ENCODE measurements at regions not wholly inside any gene's neighbourhood (a gene's known extent, or its start where the extent isn't known, plus 50 kb on each side); places are given as distances from the start of the nearest gene placed in this dataset.

DNA sequence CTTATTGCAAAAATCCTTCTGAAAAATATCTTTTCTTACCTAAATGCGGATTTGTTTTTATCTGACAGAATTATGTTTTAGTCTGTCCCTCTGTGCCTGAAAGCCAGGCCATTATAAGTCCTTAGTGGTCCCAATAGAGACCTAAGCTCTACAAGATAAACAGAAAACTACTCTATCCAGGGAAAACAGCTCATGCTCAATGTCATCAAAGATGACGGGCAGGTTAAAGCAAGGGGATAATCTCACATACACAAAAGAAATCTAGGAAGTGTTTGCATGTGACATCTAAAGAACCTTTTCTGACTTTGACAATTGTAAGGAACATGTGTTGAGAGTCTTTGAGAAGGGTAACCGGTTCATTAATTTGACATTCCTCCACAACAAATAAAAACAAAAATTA is 741.1 kb upstream of the ID2 start:
- TF ChIP-seq, protein P1, sequence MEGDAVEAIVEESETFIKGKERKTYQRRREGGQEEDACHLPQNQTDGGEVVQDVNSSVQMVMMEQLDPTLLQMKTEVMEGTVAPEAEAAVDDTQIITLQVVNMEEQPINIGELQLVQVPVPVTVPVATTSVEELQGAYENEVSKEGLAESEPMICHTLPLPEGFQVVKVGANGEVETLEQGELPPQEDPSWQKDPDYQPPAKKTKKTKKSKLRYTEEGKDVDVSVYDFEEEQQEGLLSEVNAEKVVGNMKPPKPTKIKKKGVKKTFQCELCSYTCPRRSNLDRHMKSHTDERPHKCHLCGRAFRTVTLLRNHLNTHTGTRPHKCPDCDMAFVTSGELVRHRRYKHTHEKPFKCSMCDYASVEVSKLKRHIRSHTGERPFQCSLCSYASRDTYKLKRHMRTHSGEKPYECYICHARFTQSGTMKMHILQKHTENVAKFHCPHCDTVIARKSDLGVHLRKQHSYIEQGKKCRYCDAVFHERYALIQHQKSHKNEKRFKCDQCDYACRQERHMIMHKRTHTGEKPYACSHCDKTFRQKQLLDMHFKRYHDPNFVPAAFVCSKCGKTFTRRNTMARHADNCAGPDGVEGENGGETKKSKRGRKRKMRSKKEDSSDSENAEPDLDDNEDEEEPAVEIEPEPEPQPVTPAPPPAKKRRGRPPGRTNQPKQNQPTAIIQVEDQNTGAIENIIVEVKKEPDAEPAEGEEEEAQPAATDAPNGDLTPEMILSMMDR (conservative IDR thresholded peaks at IDR 0.05; ENCODE audit: control insufficient read depth, insufficient read depth, low read depth, low read length) = no peak
- H3K4me3 ChIP-seq (ENCODE audit: control insufficient read depth, low read depth, low read length) = no peak overlapping the region
- DNase-seq (ENCODE audit: low read depth) = no peak

DNA sequence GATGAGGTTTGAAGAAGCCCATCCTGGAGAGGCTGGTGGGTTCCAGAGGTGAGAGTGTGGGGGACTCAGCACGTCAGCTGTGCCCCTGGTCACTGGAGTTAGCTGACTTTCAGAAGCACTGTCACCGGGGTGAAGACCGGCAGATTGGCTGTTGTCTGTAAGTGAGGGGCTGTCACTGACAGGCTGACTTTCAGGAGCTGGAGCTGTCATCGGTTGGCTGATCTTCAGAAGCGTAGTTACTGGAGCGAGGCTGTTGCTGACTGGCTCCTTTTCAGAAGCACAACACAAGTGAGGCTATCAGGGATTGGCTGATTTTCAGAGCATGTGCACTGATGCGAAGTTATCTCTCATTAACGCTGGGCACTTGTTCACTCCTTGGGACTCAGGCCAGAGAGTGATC is 738.4 kb upstream of the ID2 start:
- no peak for DNase-seq (ENCODE audit: low read depth)
- TF ChIP-seq, protein P1 (conservative IDR thresholded peaks at IDR 0.05; ENCODE audit: control insufficient read depth, insufficient read depth, low read depth, low read length) = no peak
- no peak overlapping the region for H3K4me3 ChIP-seq (ENCODE audit: control insufficient read depth, low read depth, low read length)

DNA sequence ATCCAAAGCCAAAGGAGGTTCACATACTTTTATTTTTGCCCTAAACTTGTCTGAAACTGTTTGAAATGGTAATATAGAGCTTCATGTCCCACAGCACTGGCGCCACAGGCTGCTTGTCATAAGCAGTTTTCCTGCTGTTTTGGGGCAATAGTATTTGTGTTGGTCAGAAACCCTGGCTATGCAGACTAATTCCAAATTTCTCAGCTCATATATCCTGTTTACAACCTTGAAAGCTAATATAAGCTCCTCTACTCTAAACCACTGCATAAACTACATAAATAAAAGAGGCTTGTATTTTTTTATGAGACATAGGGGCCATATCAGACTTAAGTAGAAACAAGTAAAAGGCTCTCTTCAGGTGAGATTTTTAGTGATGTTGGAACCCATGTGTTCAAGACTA is 736.8 kb upstream of the ID2 start:
- no peak overlapping the region for H3K4me3 ChIP-seq (ENCODE audit: control insufficient read depth, low read depth, low read length)
- TF ChIP-seq, protein P1 (conservative IDR thresholded peaks at IDR 0.05; ENCODE audit: control insufficient read depth, insufficient read depth, low read depth, low read length) = no peak
- no peak for DNase-seq (ENCODE audit: low read depth)

DNA sequence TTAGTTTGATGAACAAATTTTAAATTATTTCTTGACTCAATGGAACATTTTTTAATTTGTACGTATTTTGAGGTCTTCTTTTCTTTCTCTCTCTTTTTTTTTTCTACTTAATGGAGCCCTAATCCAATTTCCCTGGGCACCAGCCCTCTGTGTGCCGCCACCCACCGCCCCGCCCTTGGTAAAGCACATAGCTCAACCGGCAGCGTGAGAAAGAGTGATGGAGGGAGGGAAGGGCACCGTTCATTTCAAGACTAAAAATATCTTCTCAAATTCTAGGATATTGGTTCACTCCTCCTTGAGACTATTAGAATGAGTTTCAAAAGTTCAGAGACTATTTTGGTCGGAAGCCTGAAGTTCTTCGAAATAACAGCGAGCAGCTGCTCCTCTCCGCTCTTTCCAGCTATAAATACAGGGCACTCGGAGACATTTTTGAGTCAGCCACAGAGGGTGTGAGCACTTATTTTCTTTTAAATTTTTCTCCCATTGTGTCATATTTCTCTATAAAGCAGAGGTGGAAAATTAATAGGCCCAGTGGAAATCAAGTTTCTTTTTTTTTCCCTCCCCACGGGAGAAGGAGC is 731.7 kb upstream of the ID2 start:
- TF ChIP-seq, protein P1 (conservative IDR thresholded peaks at IDR 0.05; ENCODE audit: control insufficient read depth, insufficient read depth, low read depth, low read length) = no peak
- no peak overlapping the region for H3K4me3 ChIP-seq (ENCODE audit: control insufficient read depth, low read depth, low read length)
- peak; percentile 15 for DNase-seq (ENCODE audit: low read depth)

DNA sequence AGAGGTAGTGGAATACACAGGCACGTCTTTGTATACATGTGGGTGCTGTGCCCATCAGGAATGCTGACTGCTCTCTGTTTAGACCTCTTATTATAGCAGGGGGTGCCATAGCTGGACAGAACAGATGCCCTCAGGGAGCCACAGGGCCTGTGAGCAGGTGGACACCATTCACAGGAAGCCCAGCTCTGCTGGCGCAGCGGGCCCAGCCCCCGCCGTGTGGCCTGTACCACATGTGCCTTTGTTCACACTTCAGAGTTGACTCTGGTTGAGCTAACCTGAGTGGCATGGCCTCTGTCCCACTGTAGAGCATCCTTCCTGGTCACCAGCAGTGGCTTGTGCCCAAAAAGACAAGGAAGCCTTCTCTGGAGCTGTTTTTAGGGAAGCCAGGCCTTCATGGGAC is 730.9 kb upstream of the ID2 start:
- H3K4me3 ChIP-seq (ENCODE audit: control insufficient read depth, low read depth, low read length) = no peak overlapping the region
- no peak for DNase-seq (ENCODE audit: low read depth)
- TF ChIP-seq, protein P1 (conservative IDR thresholded peaks at IDR 0.05; ENCODE audit: control insufficient read depth, insufficient read depth, low read depth, low read length) = no peak

DNA sequence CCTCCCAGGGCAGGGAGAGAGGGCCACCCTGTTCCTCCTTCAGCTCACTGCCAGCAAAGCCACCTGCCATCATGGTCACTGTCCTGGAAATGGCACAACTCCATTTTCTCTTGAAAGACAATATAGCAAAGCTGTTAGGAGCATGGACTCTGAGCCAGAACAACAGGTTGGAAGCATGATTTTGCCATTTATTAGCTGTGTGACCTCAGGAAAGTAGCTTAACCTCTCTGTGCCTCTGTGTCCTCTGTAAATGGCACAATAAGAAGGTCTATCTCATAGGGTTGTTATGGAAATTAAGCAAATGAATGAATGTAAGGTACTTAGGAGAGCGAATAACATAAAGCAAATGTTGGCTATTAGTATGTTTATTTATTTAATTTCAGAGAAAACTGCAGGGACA is 730.4 kb upstream of the ID2 start:
- no peak overlapping the region for H3K4me3 ChIP-seq (ENCODE audit: control insufficient read depth, low read depth, low read length)
- DNase-seq (ENCODE audit: low read depth) = no peak
- TF ChIP-seq, protein P1 (conservative IDR thresholded peaks at IDR 0.05; ENCODE audit: control insufficient read depth, insufficient read depth, low read depth, low read length) = no peak

Data from fibroblast of mammary gland (primary cell).